HepG2 (cell line): ENCODE measurements at regions not wholly inside any gene's neighbourhood (a gene's known extent, or its start where the extent isn't known, plus 50 kb on each side); places are given as distances from the start of the nearest gene placed in this dataset.

Source experiments
- ATAC-seq: fragments of 200-7000 bp; cut with Tn5 transposase; 3 replicates; pipeline ENCODE4 v1.9.1; 2020; ENCODE audit warnings: mild to moderate bottlenecking, moderate library complexity
- BruUV-seq: library from RNA; stranded (reverse); fragments of 400-500 nt; replicated peaks from 2 replicates; lab custom pipeline; 2021; lab: Mats Ljungman, UMichigan
- CTCF ChIA-PET: fragments of 300-600 bp; formaldehyde crosslinking; extraction: SDS; loops from one replicate; lab custom pipeline; 2021; ENCODE audit warnings: low total read pairs, inconsistent platforms, low intra/inter-chr PET ratio; lab: Yijun Ruan, JAX
- POLR2A ChIA-PET: fragments of 350-600 bp; sonication (Branson Sonifier 250); formaldehyde crosslinking; loops from one replicate; lab custom pipeline; 2020; ENCODE audit warnings: antibody characterized with exemption, inconsistent platforms; lab: Yijun Ruan, JAX
- DNase-seq: peaks from one replicate; pipeline ENCODE4 v3.0.0-alpha.2; 2015; ENCODE audit warnings: low spot score
- FAIRE-seq: peaks from 3 replicates; lab custom pipeline; 2011; peaks lifted over from hg19 to GRCh38; lab: Jason Lieb, UNC
- H2AFZ ChIP-seq: one replicate; pipeline ENCODE4 v1.6.1; 2011; ENCODE audit warnings: low read length, inconsistent platforms
- H3K27ac ChIP-seq: fragments of 300-600 bp; 3 replicates; pipeline ENCODE4 v1.8.0; 2011; ENCODE audit warnings: mixed run types, mild to moderate bottlenecking, mixed read lengths, low read length, inconsistent platforms; ENCODE audit not compliant: insufficient read depth; ENCODE audit errors: extremely low read length
- H3K27me3 ChIP-seq, 2 experiments: fragments of 200-600 bp in 1 of 2; 2 replicates in 1 of 2; 3 replicates in 1 of 2; pipeline versions ENCODE4 v1.6.0 to v1.8.0; 2011; ENCODE audit warnings: low read length in 2 of 2, mild to moderate bottlenecking in 2 of 2, moderate library complexity in 2 of 2, inconsistent platforms in 1 of 2; ENCODE audit not compliant: insufficient read depth in 2 of 2, control insufficient read depth in 1 of 2
- H3K36me3 ChIP-seq, 2 experiments: fragments of 200-600 bp in 1 of 2; replicated peaks in 1 of 2; 2 replicates in 1 of 2; 3 replicates in 1 of 2; pipeline versions ENCODE4 v1.5.1 to v1.8.0; 2011; ENCODE audit warnings: low read length in 2 of 2, inconsistent platforms in 1 of 2; ENCODE audit not compliant: insufficient read depth in 2 of 2, control insufficient read depth in 1 of 2
- H3K4me1 ChIP-seq: 2 replicates; pipeline ENCODE4 v1.5.1; 2012; ENCODE audit warnings: low read length, inconsistent platforms; ENCODE audit not compliant: insufficient read depth
- H3K4me2 ChIP-seq: 2 replicates; pipeline ENCODE4 v1.6.0; 2011; ENCODE audit warnings: low read depth, low read length, inconsistent platforms
- H3K4me3 ChIP-seq, 3 experiments: fragments of 200-600 bp in 1 of 3; sonication (generic), shearing (Covaris generic) in 1 of 3; replicated peaks in 1 of 3; 2 replicates each; pipeline ENCODE4 v1.5.1; 2011 to 2016; ENCODE audit warnings: low read length in 3 of 3, inconsistent platforms in 2 of 3, low read depth in 2 of 3, mild to moderate bottlenecking in 2 of 3, control low read depth in 1 of 3, mixed read lengths in 1 of 3; ENCODE audit not compliant: insufficient read depth in 1 of 3
- H3K79me2 ChIP-seq: one replicate; pipeline ENCODE4 v1.6.1; 2011; ENCODE audit warnings: low read length, inconsistent platforms; ENCODE audit not compliant: insufficient read depth
- H3K9ac ChIP-seq: 2 replicates; pipeline ENCODE4 v1.6.0; 2011; ENCODE audit warnings: mild to moderate bottlenecking, low read depth, low read length, inconsistent platforms; ENCODE audit not compliant: insufficient read depth
- H3K9me3 ChIP-seq: 2 replicates; pipeline ENCODE4 v1.5.1; 2012; ENCODE audit warnings: mild to moderate bottlenecking, low read length
- H4K20me1 ChIP-seq: 2 replicates; pipeline ENCODE4 v1.6.0; 2011; ENCODE audit warnings: inconsistent platforms, mild to moderate bottlenecking, low read length, moderate library complexity; ENCODE audit not compliant: insufficient read depth
- AHR ChIP-seq: IDR thresholded peaks from 2 replicates; pipeline ENCODE4 v1.6.1; 2018; ENCODE audit warnings: missing genetic modification reagents, missing compliant biosample characterization
- ETV6 ChIP-seq: sonication (generic); formaldehyde crosslinking; conservative IDR thresholded peaks from 2 replicates; pipeline ENCODE4 v1.4.0; 2020; ENCODE audit warnings: missing genetic modification reagents
- GPN1 ChIP-seq: sonication (generic); formaldehyde crosslinking; IDR thresholded peaks from 2 replicates; pipeline ENCODE4 v1.5.1; 2020; ENCODE audit warnings: missing genetic modification reagents, borderline replicate concordance
- HDAC6 ChIP-seq: fragments of 200-600 bp; sonication (generic); IDR thresholded peaks from 2 replicates; pipeline ENCODE4 v1.7.0; 2017; ENCODE audit warnings: mild to moderate bottlenecking, antibody characterized with exemption, low read length, low read depth
- HNRNPUL1 ChIP-seq: fragments of 200-400 bp; formaldehyde crosslinking; IDR thresholded peaks from 2 replicates; pipeline ENCODE4 v1.6.1; 2017; ENCODE audit warnings: low read depth, mild to moderate bottlenecking, low read length, moderate library complexity
- JUNB ChIP-seq: sonication (generic); formaldehyde crosslinking; IDR thresholded peaks from 2 replicates; pipeline ENCODE4 v1.8.0; 2022; ENCODE audit warnings: missing genetic modification reagents, mild to moderate bottlenecking, borderline replicate concordance
- NR2F2 ChIP-seq: IDR thresholded peaks from 2 replicates; pipeline ENCODE4 v1.6.1; 2012; ENCODE audit warnings: low read depth, inconsistent platforms, borderline replicate concordance
- REXO4 ChIP-seq: sonication (generic); formaldehyde crosslinking; IDR thresholded peaks from 2 replicates; pipeline ENCODE4 v1.8.0; 2022; ENCODE audit warnings: missing genetic modification reagents, mild to moderate bottlenecking, borderline replicate concordance
- SMC3 ChIP-seq: IDR thresholded peaks from 2 replicates; pipeline ENCODE4 v1.6.1; 2011; ENCODE audit warnings: low read length, improper control_type of control experiment
- SMYD3 ChIP-seq: sonication (generic); formaldehyde crosslinking; IDR thresholded peaks from 2 replicates; pipeline ENCODE4 v1.8.1; 2023; ENCODE audit warnings: mild to moderate bottlenecking, missing genetic modification reagents
- SP1 ChIP-seq, 2 experiments: fragments of 450-650 bp in 1 of 2; sonication (generic) in 1 of 2; formaldehyde crosslinking in 1 of 2; IDR thresholded peaks; 2 replicates each; pipeline versions ENCODE4 v1.4.0 to v1.6.1; 2016 to 2020; ENCODE audit warnings: missing genetic modification reagents in 1 of 2
- ZNF383 ChIP-seq: sonication (generic); formaldehyde crosslinking; IDR thresholded peaks from 2 replicates; pipeline ENCODE4 v1.4.0; 2020; ENCODE audit warnings: missing genetic modification reagents, mild to moderate bottlenecking, borderline replicate concordance
- ZNF468 ChIP-seq: sonication (generic); formaldehyde crosslinking; IDR thresholded peaks from 2 replicates; pipeline ENCODE4 v1.8.0; 2022; ENCODE audit warnings: mild to moderate bottlenecking, moderate library complexity, missing genetic modification reagents
- ZNF562 ChIP-seq: sonication (generic); formaldehyde crosslinking; IDR thresholded peaks from 2 replicates; pipeline ENCODE4 v1.8.0; 2022; ENCODE audit warnings: missing genetic modification reagents, borderline replicate concordance
- ZNF740 ChIP-seq: sonication (generic); formaldehyde crosslinking; IDR thresholded peaks from 2 replicates; pipeline ENCODE4 v1.4.0; 2020; ENCODE audit warnings: missing genetic modification reagents
- in situ Hi-C: cut with HindIII; loops from 2 replicates; pipeline ENCODE4 v1.10.0; 2017; ENCODE audit warnings: low pct_unique_long_range_greater_than_20kb; ENCODE audit not compliant: extremely low pct_ligation_motif_present
- intact Hi-C: fragments of 100-400 bp; cut with micrococcal nuclease; formaldehyde crosslinking; loops from one replicate; pipeline ENCODE4 v1.10.0; 2022; ENCODE audit not compliant: unreplicated experiment
- TF ChIP-seq, protein P1 (sequence below), 2 experiments: sonication (generic) in 1 of 2; formaldehyde crosslinking in 1 of 2; IDR thresholded peaks; 2 replicates each; pipeline versions ENCODE4 v1.6.1 to v1.9.0; 2014 to 2022; ENCODE audit warnings: antibody characterized with exemption in 1 of 2, borderline replicate concordance in 1 of 2, inconsistent platforms in 1 of 2, low read depth in 1 of 2, missing genetic modification reagents in 1 of 2
- TF ChIP-seq, protein P2 (sequence below): sonication (generic); formaldehyde crosslinking; IDR thresholded peaks from 2 replicates; pipeline ENCODE4 v1.5.1; 2020; ENCODE audit warnings: missing genetic modification reagents, mild to moderate bottlenecking, borderline replicate concordance

- Histone ChIP-seq H4K20me1 (no peaks in the 10 kb centered on the region), H3K27me3 (no peaks in the 10 kb centered on the region), H3K4me2 (no peak overlapping the region), H3K9me3 (no peaks in the 10 kb centered on the region), H3K4me1 (peaks cover 12% of the 10 kb centered on the region; the same call in 1 of the 2 replicates), H3K36me3 (no peaks in the 10 kb centered on the region), H3K9ac (no peak overlapping the region), H3K79me2 (no peaks in the 10 kb centered on the region), H3K27ac (no peak overlapping the region), H2AFZ (no peak overlapping the region), H3K4me3 (no peak overlapping the region)
- no peak for TF ChIP-seq SMC3
- TF ChIP-seq ETV6 (CRISPR knock-in tag) = no peak
- no peak for TF ChIP-seq ZNF468 (CRISPR knock-in tag)
- no peak for TF ChIP-seq ZNF383
- TF ChIP-seq ZNF562 = no peak
- no peak for TF ChIP-seq GPN1 (CRISPR knock-in tag)
- TF ChIP-seq NR2F2 = no peak
- no peak for TF ChIP-seq SP1 (IDR thresholded peaks at IDR 0.05)
- no peak for TF ChIP-seq SP1 (CRISPR knock-in tag; IDR thresholded peaks at IDR 0.05)
- TF ChIP-seq HDAC6 = no peak
- TF ChIP-seq JUNB = no peak
- TF ChIP-seq, protein P1, sequence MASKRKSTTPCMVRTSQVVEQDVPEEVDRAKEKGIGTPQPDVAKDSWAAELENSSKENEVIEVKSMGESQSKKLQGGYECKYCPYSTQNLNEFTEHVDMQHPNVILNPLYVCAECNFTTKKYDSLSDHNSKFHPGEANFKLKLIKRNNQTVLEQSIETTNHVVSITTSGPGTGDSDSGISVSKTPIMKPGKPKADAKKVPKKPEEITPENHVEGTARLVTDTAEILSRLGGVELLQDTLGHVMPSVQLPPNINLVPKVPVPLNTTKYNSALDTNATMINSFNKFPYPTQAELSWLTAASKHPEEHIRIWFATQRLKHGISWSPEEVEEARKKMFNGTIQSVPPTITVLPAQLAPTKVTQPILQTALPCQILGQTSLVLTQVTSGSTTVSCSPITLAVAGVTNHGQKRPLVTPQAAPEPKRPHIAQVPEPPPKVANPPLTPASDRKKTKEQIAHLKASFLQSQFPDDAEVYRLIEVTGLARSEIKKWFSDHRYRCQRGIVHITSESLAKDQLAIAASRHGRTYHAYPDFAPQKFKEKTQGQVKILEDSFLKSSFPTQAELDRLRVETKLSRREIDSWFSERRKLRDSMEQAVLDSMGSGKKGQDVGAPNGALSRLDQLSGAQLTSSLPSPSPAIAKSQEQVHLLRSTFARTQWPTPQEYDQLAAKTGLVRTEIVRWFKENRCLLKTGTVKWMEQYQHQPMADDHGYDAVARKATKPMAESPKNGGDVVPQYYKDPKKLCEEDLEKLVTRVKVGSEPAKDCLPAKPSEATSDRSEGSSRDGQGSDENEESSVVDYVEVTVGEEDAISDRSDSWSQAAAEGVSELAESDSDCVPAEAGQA (IDR thresholded peaks at IDR 0.05; ENCODE audit: low read depth) = no peak
- TF ChIP-seq, protein P1 (CRISPR knock-in tag; IDR thresholded peaks at IDR 0.05; ENCODE audit: borderline replicate concordance) = no peak
- TF ChIP-seq SMYD3 (CRISPR knock-in tag) = no peak
- TF ChIP-seq, protein P2, sequence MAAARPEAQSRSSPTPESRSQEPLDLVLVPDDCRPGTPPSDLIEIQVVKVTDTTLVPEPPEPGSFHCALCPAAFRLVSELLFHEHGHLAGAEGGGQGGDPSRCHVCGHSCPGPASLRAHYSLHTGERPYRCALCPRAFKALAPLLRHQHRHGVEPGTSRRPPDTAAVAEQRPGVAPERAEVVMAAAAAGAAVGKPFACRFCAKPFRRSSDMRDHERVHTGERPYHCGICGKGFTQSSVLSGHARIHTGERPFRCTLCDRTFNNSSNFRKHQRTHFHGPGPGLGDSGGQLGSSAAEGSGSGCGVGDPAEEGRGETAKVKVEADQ = no peak
- no peak for TF ChIP-seq ZNF740 (CRISPR knock-in tag)
- no peak for TF ChIP-seq HNRNPUL1
- TF ChIP-seq AHR (CRISPR knock-in tag) = no peak
- no peak for TF ChIP-seq REXO4 (CRISPR knock-in tag)
- BruUV-seq = no TSS peak
- no peak for FAIRE-seq
- DNase-seq = no peak
- in situ Hi-C loops = no loop called here
- CTCF ChIA-PET = no interaction called here
- intact Hi-C loops = no loop called here
- ATAC-seq = no peak
- POLR2A ChIA-PET = no interaction called here
These were observed 254.4 kb downstream of the DLEU7 start for GRCh38 chr13:50589139-50589538.
